SU-DHL-6 (cell line): ENCODE measurements at regions not wholly inside any gene's neighbourhood (a gene's known extent, or its start where the extent isn't known, plus 50 kb on each side); places are given as distances from the start of the nearest gene placed in this dataset.

ENCODE experiments used
- EZH2phosphoT487 ChIP-seq: fragments of 200-600 bp; sonication (generic), shearing (Covaris generic); conservative IDR thresholded peaks from 2 replicates; pipeline ENCODE4 v1.6.1; 2018; ENCODE audit warnings: mild to moderate bottlenecking, antibody characterized with exemption, low read length, moderate library complexity, mixed read lengths
- TF ChIP-seq, protein P1 (sequence below): fragments of 200-600 bp; sonication (generic); IDR thresholded peaks from one replicate; pipeline ENCODE4 v1.5.1; 2017; ENCODE audit warnings: antibody characterized with exemption, mild to moderate bottlenecking, low read length, moderate library complexity; ENCODE audit not compliant: insufficient read depth, poor library complexity, severe bottlenecking

DNA sequence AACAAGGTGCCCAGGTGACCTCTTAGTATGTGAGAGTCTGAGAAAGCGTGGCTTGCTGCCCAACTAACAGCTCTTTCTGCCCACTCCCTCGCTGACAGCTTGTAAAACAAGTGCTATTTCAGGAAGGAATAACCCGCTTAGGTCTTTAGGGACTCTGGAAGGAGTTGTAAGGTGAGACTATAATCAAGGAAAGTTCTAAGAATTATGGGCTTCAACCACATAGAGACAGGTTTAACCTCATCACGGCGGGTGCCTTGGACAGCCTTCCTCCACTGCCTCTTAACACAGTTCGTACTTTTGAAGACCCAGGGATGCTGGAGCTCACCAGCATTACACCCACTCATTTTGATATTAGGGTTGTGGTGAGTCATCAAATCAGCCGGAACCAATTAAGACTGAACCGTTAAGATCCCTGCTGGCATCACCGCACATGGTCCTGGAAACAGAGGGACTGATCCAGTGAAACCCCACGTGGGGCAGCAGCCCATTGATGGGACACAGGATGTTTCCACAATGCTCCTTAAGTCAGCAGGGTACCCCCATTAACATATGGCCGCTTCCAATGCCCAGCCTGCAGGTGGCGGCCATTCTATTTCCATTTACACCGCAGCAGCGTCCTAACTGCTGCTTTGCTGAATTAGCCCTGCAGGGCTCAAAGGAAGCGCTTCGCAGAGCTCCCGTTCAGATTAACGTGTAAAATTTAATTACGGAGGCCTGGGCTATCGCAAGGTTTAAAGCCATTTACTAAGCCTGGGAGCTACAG is 176.6 kb upstream of the SDK2 start:
- TF ChIP-seq, protein P1, sequence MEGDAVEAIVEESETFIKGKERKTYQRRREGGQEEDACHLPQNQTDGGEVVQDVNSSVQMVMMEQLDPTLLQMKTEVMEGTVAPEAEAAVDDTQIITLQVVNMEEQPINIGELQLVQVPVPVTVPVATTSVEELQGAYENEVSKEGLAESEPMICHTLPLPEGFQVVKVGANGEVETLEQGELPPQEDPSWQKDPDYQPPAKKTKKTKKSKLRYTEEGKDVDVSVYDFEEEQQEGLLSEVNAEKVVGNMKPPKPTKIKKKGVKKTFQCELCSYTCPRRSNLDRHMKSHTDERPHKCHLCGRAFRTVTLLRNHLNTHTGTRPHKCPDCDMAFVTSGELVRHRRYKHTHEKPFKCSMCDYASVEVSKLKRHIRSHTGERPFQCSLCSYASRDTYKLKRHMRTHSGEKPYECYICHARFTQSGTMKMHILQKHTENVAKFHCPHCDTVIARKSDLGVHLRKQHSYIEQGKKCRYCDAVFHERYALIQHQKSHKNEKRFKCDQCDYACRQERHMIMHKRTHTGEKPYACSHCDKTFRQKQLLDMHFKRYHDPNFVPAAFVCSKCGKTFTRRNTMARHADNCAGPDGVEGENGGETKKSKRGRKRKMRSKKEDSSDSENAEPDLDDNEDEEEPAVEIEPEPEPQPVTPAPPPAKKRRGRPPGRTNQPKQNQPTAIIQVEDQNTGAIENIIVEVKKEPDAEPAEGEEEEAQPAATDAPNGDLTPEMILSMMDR = no peak
- TF ChIP-seq EZH2phosphoT487 = no peak
